ENCODE measurements at regions not wholly inside any gene's neighbourhood (a gene's known extent, or its start where the extent isn't known, plus 50 kb on each side); places are given as distances from the start of the nearest gene placed in this dataset.

GRCh38 chr17:77521076-77521475 lies 380.3 kb downstream of the SEC14L1 start:
- TF ChIP-seq CTCF (conservative IDR thresholded peaks at IDR 0.05; ENCODE audit: low read depth, low read length): no peak
- no peak overlapping the region for H3K4me3 ChIP-seq (ENCODE audit: low read length)
- no peak for DNase-seq (ENCODE audit: low read depth)

- no peak overlapping the region for H3K4me3 ChIP-seq (ENCODE audit: low read length)
- DNase-seq (ENCODE audit: low read depth): no peak
- no peak for TF ChIP-seq CTCF (conservative IDR thresholded peaks at IDR 0.05; ENCODE audit: low read depth, low read length)
Measured at GRCh38 chr17:77523540-77523939, 382.8 kb downstream of the SEC14L1 start.

- TF ChIP-seq CTCF (conservative IDR thresholded peaks at IDR 0.05; ENCODE audit: low read depth, low read length): no peak
- no peak for DNase-seq (ENCODE audit: low read depth)
- H3K4me3 ChIP-seq (ENCODE audit: low read length): no peak overlapping the region
Measured at GRCh38 chr17:77526259-77526711, 385.5 kb downstream of the SEC14L1 start.

- no peak for TF ChIP-seq CTCF (conservative IDR thresholded peaks at IDR 0.05; ENCODE audit: low read depth, low read length)
- H3K4me3 ChIP-seq (ENCODE audit: low read length): no peak overlapping the region
- DNase-seq (ENCODE audit: low read depth): no peak
Measured at GRCh38 chr17:77526728-77527350, 386.1 kb downstream of the SEC14L1 start.

- no peak for DNase-seq (ENCODE audit: low read depth)
- no peak overlapping the region for H3K4me3 ChIP-seq (ENCODE audit: low read length)
- no peak for TF ChIP-seq CTCF (conservative IDR thresholded peaks at IDR 0.05; ENCODE audit: low read depth, low read length)
Measured at GRCh38 chr17:77527409-77527808, 386.6 kb downstream of the SEC14L1 start.

- H3K4me3 ChIP-seq (ENCODE audit: low read length): no peak overlapping the region
- DNase-seq (ENCODE audit: low read depth): no peak
- TF ChIP-seq CTCF (conservative IDR thresholded peaks at IDR 0.05; ENCODE audit: low read depth, low read length): no peak
Measured at GRCh38 chr17:77527836-77528505, 387.2 kb downstream of the SEC14L1 start.
